IMR-90 (cell line): ENCODE measurements at regions not wholly inside any gene's neighbourhood (a gene's known extent, or its start where the extent isn't known, plus 50 kb on each side); places are given as distances from the start of the nearest gene placed in this dataset.

ENCODE experiments used
- ATAC-seq: fragments of 200-7000 bp; cut with Tn5 transposase; 2 replicates; pipeline ENCODE4 v1.9.1; 2020; ENCODE audit warnings: low read depth, mild to moderate bottlenecking, moderate library complexity
- BruUV-seq: library from RNA; stranded (reverse); fragments of 400-500 nt; replicated peaks from 2 replicates; lab custom pipeline; 2021; lab: Mats Ljungman, UMichigan
- CTCF ChIA-PET: fragments of 300-600 bp; formaldehyde crosslinking; extraction: SDS; loops from one replicate; lab custom pipeline; 2021; ENCODE audit warnings: antibody characterized with exemption; lab: Yijun Ruan, JAX
- POLR2A ChIA-PET: fragments of 300-600 bp; sonication (Branson Sonifier 250); formaldehyde crosslinking; loops from one replicate; lab custom pipeline; 2022; ENCODE audit warnings: antibody characterized with exemption; ENCODE audit not compliant: unreplicated experiment; lab: Charles Lee
- DNase-seq: peaks from one replicate; pipeline ENCODE4 v3.0.0; 2013
- H2AFZ ChIP-seq: replicated peaks from 2 replicates; pipeline ENCODE3; 2013; ENCODE audit warnings: low read length, mild to moderate bottlenecking; ENCODE audit not compliant: poor library complexity
- H2AK5ac ChIP-seq: 2 replicates; pipeline ENCODE4 v1.6.1; 2013; ENCODE audit warnings: low read depth, low read length, inconsistent platforms
- H2AK9ac ChIP-seq: replicated peaks from 2 replicates; pipeline ENCODE3; 2013; ENCODE audit warnings: mild to moderate bottlenecking, low read depth, low read length, moderate library complexity; ENCODE audit not compliant: poor library complexity
- H2BK120ac ChIP-seq: 2 replicates; pipeline ENCODE4 v1.6.1; 2013; ENCODE audit warnings: low read depth, low read length, inconsistent platforms
- H2BK15ac ChIP-seq: 3 replicates; pipeline ENCODE4 v1.6.1; 2013; ENCODE audit warnings: low read depth, low read length, inconsistent platforms
- H2BK20ac ChIP-seq: 2 replicates; pipeline ENCODE4 v1.6.1; 2013; ENCODE audit warnings: low read depth, mild to moderate bottlenecking, inconsistent platforms, low read length, moderate library complexity
- H2BK5ac ChIP-seq: 2 replicates; pipeline ENCODE4 v1.6.1; 2013; ENCODE audit warnings: mild to moderate bottlenecking, low read depth, low read length, inconsistent platforms; ENCODE audit not compliant: poor library complexity, severe bottlenecking
- H3K14ac ChIP-seq: replicated peaks from 2 replicates; pipeline ENCODE4 v1.6.1; 2013; ENCODE audit warnings: low read depth, low read length, inconsistent platforms
- H3K18ac ChIP-seq: 2 replicates; pipeline ENCODE4 v1.6.1; 2013; ENCODE audit warnings: low read depth, low read length, control low read depth
- H3K23ac ChIP-seq: 2 replicates; pipeline ENCODE4 v1.6.1; 2013; ENCODE audit warnings: low read depth, low read length, inconsistent platforms
- H3K27ac ChIP-seq: 2 replicates; pipeline ENCODE4 v1.5.1; 2013; ENCODE audit warnings: mild to moderate bottlenecking, control low read depth, low read length; ENCODE audit not compliant: insufficient read depth
- H3K27me3 ChIP-seq: 2 replicates; pipeline ENCODE4 v1.6.1; 2013; ENCODE audit warnings: low read length; ENCODE audit not compliant: control insufficient read depth, insufficient read depth
- H3K36me3 ChIP-seq: 2 replicates; pipeline ENCODE4 v1.6.1; 2013; ENCODE audit warnings: low read length, mixed read lengths; ENCODE audit not compliant: control insufficient read depth, insufficient read depth
- H3K4ac ChIP-seq: 2 replicates; pipeline ENCODE4 v1.6.1; 2013; ENCODE audit warnings: low read depth, low read length, inconsistent platforms
- H3K4me1 ChIP-seq: 2 replicates; pipeline ENCODE4 v1.6.1; 2013; ENCODE audit warnings: low read length, mixed read lengths; ENCODE audit not compliant: control insufficient read depth, insufficient read depth
- H3K4me2 ChIP-seq: 2 replicates; pipeline ENCODE4 v1.6.1; 2013; ENCODE audit warnings: low read depth, mild to moderate bottlenecking, control low read depth, low read length, moderate library complexity
- H3K4me3 ChIP-seq: 2 replicates; pipeline ENCODE4 v1.5.1; 2013; ENCODE audit warnings: low read depth, mild to moderate bottlenecking, control low read depth, low read length, moderate library complexity; ENCODE audit not compliant: insufficient read depth
- H3K56ac ChIP-seq: 2 replicates; pipeline ENCODE4 v1.6.1; 2013; ENCODE audit warnings: low read length, inconsistent platforms; ENCODE audit not compliant: insufficient read depth; ENCODE audit errors: extremely low read depth
- H3K79me1 ChIP-seq, 2 experiments: 2 replicates each; pipeline ENCODE4 v1.6.1; 2013; ENCODE audit warnings: low read length in 2 of 2, inconsistent platforms in 1 of 2, low read depth in 1 of 2
- H3K9ac ChIP-seq: 2 replicates; pipeline ENCODE4 v1.6.1; 2013; ENCODE audit warnings: low read depth, low read length, control low read depth
- H3K9me1 ChIP-seq: 2 replicates; pipeline ENCODE4 v1.6.1; 2013; ENCODE audit warnings: low read length, inconsistent platforms; ENCODE audit not compliant: insufficient read depth
- H3K9me3 ChIP-seq: 2 replicates; pipeline ENCODE4 v1.6.1; 2013; ENCODE audit warnings: low read length; ENCODE audit not compliant: control insufficient read depth, insufficient read depth
- H4K20me1 ChIP-seq: 2 replicates; pipeline ENCODE4 v1.6.1; 2013; ENCODE audit warnings: low read length, inconsistent platforms; ENCODE audit not compliant: insufficient read depth
- H4K5ac ChIP-seq: 2 replicates; pipeline ENCODE4 v1.6.1; 2013; ENCODE audit warnings: mild to moderate bottlenecking, low read depth, low read length, control low read depth
- H4K8ac ChIP-seq, 2 experiments: 2 replicates each; pipeline ENCODE4 v1.6.1; 2013; ENCODE audit warnings: low read depth in 2 of 2, low read length in 2 of 2, control low read depth in 1 of 2, inconsistent platforms in 1 of 2
- H4K91ac ChIP-seq: 2 replicates; pipeline ENCODE4 v1.6.1; 2013; ENCODE audit warnings: low read depth, low read length, inconsistent platforms; ENCODE audit not compliant: insufficient read depth
- BHLHE40 ChIP-seq: fragments of 150-350 bp; IDR thresholded peaks from 2 replicates; pipeline ENCODE4 v1.6.1; 2016; ENCODE audit warnings: mild to moderate bottlenecking, low read depth, low read length
- CEBPB ChIP-seq: IDR thresholded peaks from 2 replicates; pipeline ENCODE4 v1.6.1; 2012; ENCODE audit warnings: low read depth, low read length, improper control_type of control experiment
- CHD1 ChIP-seq: IDR thresholded peaks from 2 replicates; pipeline ENCODE4 v1.6.1; 2012; ENCODE audit warnings: low read depth, low read length, improper control_type of control experiment
- FOS ChIP-seq: fragments of 150-350 bp; IDR thresholded peaks from 2 replicates; pipeline ENCODE4 v1.6.1; 2016; ENCODE audit warnings: low read depth, low read length
- MAFK ChIP-seq: IDR thresholded peaks from 2 replicates; pipeline ENCODE4 v1.6.1; 2012; ENCODE audit warnings: low read depth, low read length, improper control_type of control experiment
- MAZ ChIP-seq: IDR thresholded peaks from 2 replicates; pipeline ENCODE4 v1.6.1; 2012; ENCODE audit warnings: low read depth, mild to moderate bottlenecking, low read length, improper control_type of control experiment, moderate library complexity, borderline replicate concordance
- POLR2A ChIP-seq: IDR thresholded peaks from 2 replicates; pipeline ENCODE4 v1.6.1; 2012; ENCODE audit warnings: mild to moderate bottlenecking, low read depth, low read length
- RAD21 ChIP-seq: IDR thresholded peaks from 2 replicates; pipeline ENCODE4 v1.6.1; 2012; ENCODE audit warnings: low read length, improper control_type of control experiment
- RCOR1 ChIP-seq: IDR thresholded peaks from 2 replicates; pipeline ENCODE4 v1.6.1; 2012; ENCODE audit warnings: mild to moderate bottlenecking, low read length, improper control_type of control experiment; ENCODE audit not compliant: insufficient replicate concordance
- RFX5 ChIP-seq: IDR thresholded peaks from 2 replicates; pipeline ENCODE4 v1.8.0; 2012; ENCODE audit warnings: low read depth, mild to moderate bottlenecking, low read length, moderate library complexity
- dilution Hi-C: fragments of 300-500 bp; cut with HindIII; formaldehyde crosslinking; loops from one replicate; pipeline ENCODE4 v1.14.3; 2018; ENCODE audit warnings: low sequenced_read_pairs; ENCODE audit not compliant: unreplicated experiment
- in situ Hi-C: fragments of 300-500 bp; cut with MboI; formaldehyde crosslinking; loops from 3 replicates; pipeline ENCODE4 v1.14.3; 2019; ENCODE audit warnings: low sequenced_read_pairs, inconsistent platforms, mixed read lengths
- intact Hi-C: fragments of 100-400 bp; cut with micrococcal nuclease; formaldehyde crosslinking; loops from 2 replicates; pipeline ENCODE4 v1.10.0; 2022
- TF ChIP-seq, protein P1 (sequence below): conservative IDR thresholded peaks from 2 replicates; pipeline ENCODE4 v1.5.1; 2012; ENCODE audit warnings: mild to moderate bottlenecking, low read depth, low read length, improper control_type of control experiment
- TF ChIP-seq, protein P2 (sequence below): fragments of 150-350 bp; IDR thresholded peaks from 2 replicates; pipeline ENCODE4 v1.6.1; 2017; ENCODE audit warnings: mild to moderate bottlenecking, antibody characterized with exemption, low read length, low read depth
- TF ChIP-seq, protein P3 (sequence below): fragments of 150-350 bp; IDR thresholded peaks from 2 replicates; pipeline ENCODE4 v1.6.1; 2016; ENCODE audit warnings: low read depth, mild to moderate bottlenecking, low read length, moderate library complexity, borderline replicate concordance

GRCh38 chr1:78420688-78421087 lies 70.1 kb upstream of the PTGFR start:
- dilution Hi-C loops: no loop called here
- no peaks in the 10 kb centered on the region; the same call in 1 of the 2 replicates for H3K4me1 ChIP-seq
- no TSS peak for BruUV-seq
- H2AK5ac ChIP-seq: peak overlapping the region; percentile 86
- no peak overlapping the region; the same call in 1 of the 2 replicates for H3K14ac ChIP-seq
- H2BK20ac ChIP-seq: no peak overlapping the region
- in situ Hi-C loops: no loop called here
- TF ChIP-seq, protein P1, sequence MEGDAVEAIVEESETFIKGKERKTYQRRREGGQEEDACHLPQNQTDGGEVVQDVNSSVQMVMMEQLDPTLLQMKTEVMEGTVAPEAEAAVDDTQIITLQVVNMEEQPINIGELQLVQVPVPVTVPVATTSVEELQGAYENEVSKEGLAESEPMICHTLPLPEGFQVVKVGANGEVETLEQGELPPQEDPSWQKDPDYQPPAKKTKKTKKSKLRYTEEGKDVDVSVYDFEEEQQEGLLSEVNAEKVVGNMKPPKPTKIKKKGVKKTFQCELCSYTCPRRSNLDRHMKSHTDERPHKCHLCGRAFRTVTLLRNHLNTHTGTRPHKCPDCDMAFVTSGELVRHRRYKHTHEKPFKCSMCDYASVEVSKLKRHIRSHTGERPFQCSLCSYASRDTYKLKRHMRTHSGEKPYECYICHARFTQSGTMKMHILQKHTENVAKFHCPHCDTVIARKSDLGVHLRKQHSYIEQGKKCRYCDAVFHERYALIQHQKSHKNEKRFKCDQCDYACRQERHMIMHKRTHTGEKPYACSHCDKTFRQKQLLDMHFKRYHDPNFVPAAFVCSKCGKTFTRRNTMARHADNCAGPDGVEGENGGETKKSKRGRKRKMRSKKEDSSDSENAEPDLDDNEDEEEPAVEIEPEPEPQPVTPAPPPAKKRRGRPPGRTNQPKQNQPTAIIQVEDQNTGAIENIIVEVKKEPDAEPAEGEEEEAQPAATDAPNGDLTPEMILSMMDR: no peak
- TF ChIP-seq RCOR1: no peak
- TF ChIP-seq MAZ: no peak
- TF ChIP-seq, protein P2, sequence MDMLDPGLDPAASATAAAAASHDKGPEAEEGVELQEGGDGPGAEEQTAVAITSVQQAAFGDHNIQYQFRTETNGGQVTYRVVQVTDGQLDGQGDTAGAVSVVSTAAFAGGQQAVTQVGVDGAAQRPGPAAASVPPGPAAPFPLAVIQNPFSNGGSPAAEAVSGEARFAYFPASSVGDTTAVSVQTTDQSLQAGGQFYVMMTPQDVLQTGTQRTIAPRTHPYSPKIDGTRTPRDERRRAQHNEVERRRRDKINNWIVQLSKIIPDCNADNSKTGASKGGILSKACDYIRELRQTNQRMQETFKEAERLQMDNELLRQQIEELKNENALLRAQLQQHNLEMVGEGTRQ: no peak
- TF ChIP-seq, protein P3, sequence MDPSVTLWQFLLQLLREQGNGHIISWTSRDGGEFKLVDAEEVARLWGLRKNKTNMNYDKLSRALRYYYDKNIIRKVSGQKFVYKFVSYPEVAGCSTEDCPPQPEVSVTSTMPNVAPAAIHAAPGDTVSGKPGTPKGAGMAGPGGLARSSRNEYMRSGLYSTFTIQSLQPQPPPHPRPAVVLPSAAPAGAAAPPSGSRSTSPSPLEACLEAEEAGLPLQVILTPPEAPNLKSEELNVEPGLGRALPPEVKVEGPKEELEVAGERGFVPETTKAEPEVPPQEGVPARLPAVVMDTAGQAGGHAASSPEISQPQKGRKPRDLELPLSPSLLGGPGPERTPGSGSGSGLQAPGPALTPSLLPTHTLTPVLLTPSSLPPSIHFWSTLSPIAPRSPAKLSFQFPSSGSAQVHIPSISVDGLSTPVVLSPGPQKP: no peak
- no peak for TF ChIP-seq CHD1
- TF ChIP-seq RFX5: no peak
- no peak for TF ChIP-seq MAFK
- no peak for TF ChIP-seq FOS
- no peak for TF ChIP-seq BHLHE40
- TF ChIP-seq CEBPB: no peak
- no peak for TF ChIP-seq RAD21
- no peak for TF ChIP-seq POLR2A
- no peak overlapping the region; the same call in 1 of the 2 replicates for H2BK120ac ChIP-seq
- no peaks in the 10 kb centered on the region for H3K79me1 ChIP-seq
- DNase-seq (no peak), ATAC-seq (no peak)
- no peak overlapping the region for H3K4me2 ChIP-seq
- no peak overlapping the region for H4K5ac ChIP-seq
- H3K9me3 ChIP-seq: no peaks in the 10 kb centered on the region
- no peak overlapping the region for H3K18ac ChIP-seq
- H4K20me1 ChIP-seq: no peaks in the 10 kb centered on the region
- H2BK15ac ChIP-seq: no peak overlapping the region
- POLR2A ChIA-PET: no interaction called here
- H3K9ac ChIP-seq: no peak overlapping the region
- H4K91ac ChIP-seq: peak overlapping the region; percentile 18; the same call in 1 of the 2 replicates
- H2BK5ac ChIP-seq: no peak overlapping the region
- no peaks in the 10 kb centered on the region for H3K36me3 ChIP-seq
- CTCF ChIA-PET: no interaction called here
- H3K27ac ChIP-seq: no peak overlapping the region
- no peak overlapping the region for H3K4me3 ChIP-seq
- H3K56ac ChIP-seq: no peak overlapping the region
- H2AK9ac ChIP-seq: no peak overlapping the region
- peaks cover 4% of the 10 kb centered on the region for H3K9me1 ChIP-seq
- intact Hi-C loops: no loop called here
- no peak overlapping the region for H2AFZ ChIP-seq
- H3K4ac ChIP-seq: peak overlapping the region; percentile 68
- peak overlapping the region; percentile 66; the same call in 1 of the 2 replicates for H3K23ac ChIP-seq
- H4K8ac ChIP-seq: no peak overlapping the region
- H3K27me3 ChIP-seq: peaks cover 6% of the 10 kb centered on the region
